MCF 10A (cell line): ENCODE measurements at regions not wholly inside any gene's neighbourhood (a gene's known extent, or its start where the extent isn't known, plus 50 kb on each side); places are given as distances from the start of the nearest gene placed in this dataset.

ENCODE experiments used
- BruUV-seq: library from RNA; stranded (reverse); fragments of 400-500 nt; replicated peaks from 2 replicates; lab custom pipeline; 2021; lab: Mats Ljungman, UMichigan
- CTCF ChIA-PET: fragments of 300-600 bp; sonication (Branson Sonifier 250); formaldehyde crosslinking; extraction: SDS; loops from one replicate; lab custom pipeline; 2021; ENCODE audit warnings: antibody characterized with exemption, inconsistent platforms; lab: Yijun Ruan, JAX
- POLR2A ChIA-PET: fragments of 300-600, 350-650 bp; sonication (Branson Sonifier 250); formaldehyde crosslinking; extraction: SDS; loops from one replicate; lab custom pipeline; 2020; ENCODE audit warnings: antibody characterized with exemption, inconsistent platforms; lab: Yijun Ruan, JAX
- DNase-seq: peaks from one replicate; pipeline ENCODE4 v3.0.0-alpha.2; 2018; ENCODE audit not compliant: unreplicated experiment
- H3K27ac Mint-ChIP-seq: one replicate; pipeline ENCODE4 v1.8.0; 2022; ENCODE audit warnings: mild to moderate bottlenecking, low read depth, mixed read lengths; ENCODE audit not compliant: unreplicated experiment
- H3K27me3 Mint-ChIP-seq: one replicate; pipeline ENCODE4 v1.8.0; 2022; ENCODE audit warnings: mixed read lengths; ENCODE audit not compliant: insufficient read depth, unreplicated experiment
- H3K36me3 Mint-ChIP-seq: one replicate; pipeline ENCODE4 v1.8.0; 2022; ENCODE audit warnings: mild to moderate bottlenecking, moderate library complexity, mixed read lengths; ENCODE audit not compliant: insufficient read depth, unreplicated experiment
- H3K4me1 Mint-ChIP-seq: one replicate; pipeline ENCODE4 v1.8.0; 2022; ENCODE audit warnings: mixed read lengths; ENCODE audit not compliant: insufficient read depth, unreplicated experiment
- H3K4me3 Mint-ChIP-seq: one replicate; pipeline ENCODE4 v1.8.0; 2022; ENCODE audit warnings: mild to moderate bottlenecking, moderate library complexity, mixed read lengths; ENCODE audit not compliant: unreplicated experiment
- H3K9me3 Mint-ChIP-seq: one replicate; pipeline ENCODE4 v1.8.0; 2022; ENCODE audit warnings: mixed read lengths; ENCODE audit not compliant: unreplicated experiment
- intact Hi-C: fragments of 100-400 bp; cut with micrococcal nuclease; formaldehyde crosslinking; loops from 2 replicates; pipeline ENCODE4 v1.14.1; 2022
- TF ChIP-seq, protein P1 (sequence below): fragments of 200-600 bp; IDR thresholded peaks from one replicate; pipeline ENCODE4 v1.8.0; 2022; ENCODE audit warnings: antibody characterized with exemption, mild to moderate bottlenecking; ENCODE audit not compliant: unreplicated experiment

DNA sequence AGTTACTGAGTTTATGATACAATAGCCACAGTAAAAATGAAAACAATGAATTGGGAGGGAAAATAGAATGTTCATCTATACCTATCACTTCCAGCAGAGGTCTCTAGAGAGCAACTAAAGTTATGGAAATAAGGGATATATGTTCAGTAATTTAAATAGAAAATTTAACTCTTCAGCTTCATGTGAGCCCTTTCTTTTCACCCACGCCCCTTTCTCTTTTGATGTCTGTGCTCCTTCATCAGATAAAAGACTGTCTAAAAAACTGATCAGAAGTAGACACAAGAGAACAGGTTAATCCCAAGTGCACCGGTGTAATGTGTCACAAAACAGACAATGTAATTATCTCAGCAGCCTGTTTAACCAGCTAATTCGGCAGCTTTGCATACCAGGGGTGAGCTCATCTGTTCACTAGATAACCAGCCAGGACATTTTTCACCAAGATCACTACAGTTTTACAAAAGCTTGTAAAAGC is 238.5 kb upstream of the ERBB4 start:
- Mint-ChIP-seq H3K4me3 (no peak overlapping the region), H3K9me3 (no peaks in the 10 kb centered on the region), H3K4me1 (no peaks in the 10 kb centered on the region), H3K36me3 (no peaks in the 10 kb centered on the region), H3K27ac (no peak overlapping the region), H3K27me3 (no peaks in the 10 kb centered on the region)
- ChIA-PET CTCF (interaction anchor here (0.6 to 10.4 kb wide), 34 partner anchors 9 to 722 kb away, joined by 3 to 190 read pairs (median 4); partner anchors contain the start of gene IKZF2), POLR2A (interaction anchor here (0.9 to 2.7 kb wide), 5 partner anchors 136 to 377 kb away, joined by 4 to 15 read pairs (median 5); partner anchors contain the start of gene IKZF2)
- TF ChIP-seq, protein P1, sequence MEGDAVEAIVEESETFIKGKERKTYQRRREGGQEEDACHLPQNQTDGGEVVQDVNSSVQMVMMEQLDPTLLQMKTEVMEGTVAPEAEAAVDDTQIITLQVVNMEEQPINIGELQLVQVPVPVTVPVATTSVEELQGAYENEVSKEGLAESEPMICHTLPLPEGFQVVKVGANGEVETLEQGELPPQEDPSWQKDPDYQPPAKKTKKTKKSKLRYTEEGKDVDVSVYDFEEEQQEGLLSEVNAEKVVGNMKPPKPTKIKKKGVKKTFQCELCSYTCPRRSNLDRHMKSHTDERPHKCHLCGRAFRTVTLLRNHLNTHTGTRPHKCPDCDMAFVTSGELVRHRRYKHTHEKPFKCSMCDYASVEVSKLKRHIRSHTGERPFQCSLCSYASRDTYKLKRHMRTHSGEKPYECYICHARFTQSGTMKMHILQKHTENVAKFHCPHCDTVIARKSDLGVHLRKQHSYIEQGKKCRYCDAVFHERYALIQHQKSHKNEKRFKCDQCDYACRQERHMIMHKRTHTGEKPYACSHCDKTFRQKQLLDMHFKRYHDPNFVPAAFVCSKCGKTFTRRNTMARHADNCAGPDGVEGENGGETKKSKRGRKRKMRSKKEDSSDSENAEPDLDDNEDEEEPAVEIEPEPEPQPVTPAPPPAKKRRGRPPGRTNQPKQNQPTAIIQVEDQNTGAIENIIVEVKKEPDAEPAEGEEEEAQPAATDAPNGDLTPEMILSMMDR: peak; percentile 53
- peak; percentile 61 for DNase-seq
- intact Hi-C loops: loop anchor here (1.0 to 2.0 kb wide), 4 partner anchors 91 to 376 kb away; no protein-coding TSS in a partner anchor
- no TSS peak for BruUV-seq

DNA sequence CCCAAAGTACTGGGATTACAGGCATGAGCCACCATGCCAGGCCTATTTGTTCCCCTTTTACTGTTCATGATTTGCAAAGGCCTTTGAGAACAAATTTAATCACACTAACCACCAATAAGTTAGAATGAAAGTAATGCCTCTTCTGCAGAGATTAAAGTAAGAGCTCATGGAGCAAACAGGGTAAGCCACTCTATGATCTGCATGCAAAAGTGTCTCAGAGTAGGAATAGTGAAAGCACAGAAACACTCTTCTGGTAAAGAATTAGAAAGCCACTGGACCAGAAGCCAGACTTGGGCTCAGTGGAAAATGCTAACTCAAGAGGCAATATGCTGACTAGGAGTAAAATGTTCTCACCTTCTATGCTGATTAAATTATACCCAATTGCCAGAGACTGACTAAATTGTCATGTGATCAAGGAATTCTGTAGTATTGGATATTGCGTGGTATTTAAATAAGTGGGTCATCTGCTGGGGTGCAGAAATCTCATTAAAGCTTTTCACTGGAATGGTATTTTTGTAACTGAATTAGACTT is 235.3 kb upstream of the ERBB4 start:
- CTCF ChIA-PET: interaction anchor here (0.8 to 10.4 kb wide), 6 partner anchors 82 to 380 kb away, joined by 3 to 190 read pairs (median 5); partner anchors contain the start of gene IKZF2
- Mint-ChIP-seq H3K27ac (no peak overlapping the region), H3K4me3 (no peak overlapping the region)

DNA sequence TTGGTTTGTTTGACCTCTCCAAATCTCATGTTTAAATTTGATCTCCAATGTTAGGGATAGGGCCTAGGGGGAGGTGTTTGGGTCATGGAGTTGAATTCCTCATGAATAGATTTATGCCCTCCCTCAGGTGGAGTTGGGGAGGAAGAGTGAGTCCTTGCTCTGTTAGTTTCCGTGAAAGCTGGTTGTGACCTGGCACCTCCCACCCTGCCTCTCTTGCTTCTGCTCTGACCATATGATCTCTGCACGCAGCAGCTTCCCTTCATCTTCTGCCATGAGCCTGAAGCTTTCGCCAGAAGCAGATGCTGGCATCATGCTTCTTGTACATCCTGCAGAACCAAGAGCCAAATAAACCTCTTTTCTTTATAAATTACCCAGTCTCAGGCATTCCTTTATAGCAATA is 231.6 kb upstream of the ERBB4 start:
- H3K27me3 Mint-ChIP-seq: no peaks in the 10 kb centered on the region
- ChIA-PET POLR2A (interaction anchor here (0.6 kb wide), 1 partner anchor 170 kb away, joined by 3 read pairs; no protein-coding TSS in a partner anchor), CTCF (interaction anchor here (0.6 to 1.3 kb wide), 3 partner anchors 166 to 383 kb away, joined by 3 read pairs; no protein-coding TSS in a partner anchor)
- intact Hi-C loops: no loop called here
- no TSS peak for BruUV-seq
- TF ChIP-seq, protein P1: no peak
- no peak overlapping the region for H3K4me3 Mint-ChIP-seq
- no peaks in the 10 kb centered on the region for H3K9me3 Mint-ChIP-seq
- H3K36me3 Mint-ChIP-seq: no peaks in the 10 kb centered on the region
- H3K4me1 Mint-ChIP-seq: peaks cover 7% of the 10 kb centered on the region
- DNase-seq: no peak
- H3K27ac Mint-ChIP-seq: no peak overlapping the region

More for the DNA sequence above, 235.3 kb upstream of the ERBB4 start:
- Mint-ChIP-seq H3K4me1 (no peaks in the 10 kb centered on the region), H3K9me3 (no peaks in the 10 kb centered on the region), H3K36me3 (no peaks in the 10 kb centered on the region), H3K27me3 (no peaks in the 10 kb centered on the region)
- DNase-seq: no peak
- TF ChIP-seq, protein P1: no peak
- POLR2A ChIA-PET: interaction anchor here (0.6 kb wide), 1 partner anchor 247 kb away, joined by 3 read pairs; no protein-coding TSS in a partner anchor
- BruUV-seq: no TSS peak
- intact Hi-C loops: no loop called here

DNA sequence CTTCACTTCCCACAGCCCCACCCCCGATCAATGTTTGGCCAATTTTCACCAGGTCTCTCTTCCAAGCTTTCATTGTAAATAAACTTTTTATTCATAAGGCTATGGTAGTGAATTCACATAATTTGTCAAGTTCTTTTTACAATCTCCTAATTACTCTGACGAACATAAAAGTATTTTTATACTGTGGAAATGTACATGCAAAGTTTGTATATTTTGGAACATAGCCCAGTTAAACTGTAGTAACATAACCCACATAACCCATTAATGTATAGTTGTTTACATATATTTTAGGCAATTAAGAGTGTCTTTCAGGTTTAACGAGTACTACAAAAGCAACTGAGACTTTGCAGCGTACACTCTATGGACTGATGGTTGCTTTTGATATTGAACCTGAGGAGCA is 228.3 kb upstream of the ERBB4 start:
- intact Hi-C loops: no loop called here
- DNase-seq: peak; percentile 9
- Mint-ChIP-seq H3K4me3 (no peak overlapping the region), H3K27ac (no peak overlapping the region), H3K9me3 (no peaks in the 10 kb centered on the region), H3K27me3 (no peaks in the 10 kb centered on the region), H3K36me3 (no peaks in the 10 kb centered on the region), H3K4me1 (peaks cover 7% of the 10 kb centered on the region)
- TF ChIP-seq, protein P1: no peak
- POLR2A ChIA-PET: no interaction called here
- CTCF ChIA-PET: no interaction called here
- no TSS peak for BruUV-seq
